ENCODE measurements at regions not wholly inside any gene's neighbourhood (a gene's known extent, or its start where the extent isn't known, plus 50 kb on each side); places are given as distances from the start of the nearest gene placed in this dataset.

DNA sequence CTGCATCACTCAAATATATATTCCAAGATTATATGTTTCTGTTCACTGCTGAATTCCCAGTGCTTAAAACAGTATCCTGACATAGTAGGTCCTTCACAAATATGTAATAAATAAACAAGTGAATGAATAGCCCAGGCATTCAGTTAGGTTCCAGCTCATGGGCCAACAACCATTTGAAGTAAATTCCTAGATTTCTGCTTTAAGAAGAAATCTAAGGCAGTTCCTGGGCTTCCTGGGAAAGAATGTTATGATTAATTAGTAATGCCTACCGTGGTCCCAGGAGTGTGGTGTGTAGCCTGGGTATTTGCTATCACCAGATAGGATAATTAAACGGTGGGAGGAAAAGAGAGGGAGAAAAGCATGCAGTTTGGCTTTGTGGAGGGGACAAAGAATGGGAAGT is 576.8 kb downstream of the SOX6 start:
- no peak for DNase-seq

- no peak for DNase-seq
Observed at GRCh38 chr11:15780382-15780781, 576.0 kb downstream of the SOX6 start.

DNA sequence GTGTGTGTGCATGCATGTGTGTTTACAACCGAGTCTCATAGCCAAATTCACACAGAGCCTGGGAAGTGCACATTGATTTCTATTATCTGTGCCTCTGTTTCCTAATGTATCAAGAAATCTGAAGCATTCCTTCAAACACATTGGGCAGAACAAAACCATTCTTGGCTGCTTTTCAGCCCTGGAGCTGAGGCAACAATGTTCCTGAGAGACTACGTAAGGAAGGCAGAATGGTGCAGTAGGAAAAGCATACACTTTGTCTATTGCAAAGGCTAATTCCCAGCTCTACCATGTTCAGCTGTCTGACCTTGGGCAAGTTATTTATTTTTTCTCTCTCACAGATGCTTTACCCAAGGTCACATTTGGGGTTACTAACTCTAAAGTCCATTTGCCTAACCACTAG is 575.5 kb downstream of the SOX6 start:
- no peak for DNase-seq

DNA sequence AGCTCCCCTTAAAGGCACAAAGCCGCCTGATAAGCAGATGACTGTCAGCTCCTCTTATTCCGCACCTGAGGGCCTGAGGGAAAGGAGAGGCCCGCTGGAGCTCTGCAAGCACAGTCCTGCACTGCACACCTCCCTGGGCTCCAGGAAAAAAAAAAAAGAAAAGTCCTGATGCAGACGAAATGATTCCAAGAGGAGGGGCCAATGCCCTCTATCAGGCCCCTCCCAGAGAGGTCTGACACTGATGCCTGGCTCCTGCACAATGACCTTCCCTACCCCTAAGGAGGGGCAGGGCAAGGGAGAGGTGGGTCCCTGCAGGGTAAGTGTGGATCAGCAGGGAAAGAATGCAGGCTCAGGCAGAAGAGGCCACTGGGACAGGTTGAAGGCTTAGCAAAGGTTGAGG is 572.7 kb downstream of the SOX6 start:
- no peak for DNase-seq

DNA sequence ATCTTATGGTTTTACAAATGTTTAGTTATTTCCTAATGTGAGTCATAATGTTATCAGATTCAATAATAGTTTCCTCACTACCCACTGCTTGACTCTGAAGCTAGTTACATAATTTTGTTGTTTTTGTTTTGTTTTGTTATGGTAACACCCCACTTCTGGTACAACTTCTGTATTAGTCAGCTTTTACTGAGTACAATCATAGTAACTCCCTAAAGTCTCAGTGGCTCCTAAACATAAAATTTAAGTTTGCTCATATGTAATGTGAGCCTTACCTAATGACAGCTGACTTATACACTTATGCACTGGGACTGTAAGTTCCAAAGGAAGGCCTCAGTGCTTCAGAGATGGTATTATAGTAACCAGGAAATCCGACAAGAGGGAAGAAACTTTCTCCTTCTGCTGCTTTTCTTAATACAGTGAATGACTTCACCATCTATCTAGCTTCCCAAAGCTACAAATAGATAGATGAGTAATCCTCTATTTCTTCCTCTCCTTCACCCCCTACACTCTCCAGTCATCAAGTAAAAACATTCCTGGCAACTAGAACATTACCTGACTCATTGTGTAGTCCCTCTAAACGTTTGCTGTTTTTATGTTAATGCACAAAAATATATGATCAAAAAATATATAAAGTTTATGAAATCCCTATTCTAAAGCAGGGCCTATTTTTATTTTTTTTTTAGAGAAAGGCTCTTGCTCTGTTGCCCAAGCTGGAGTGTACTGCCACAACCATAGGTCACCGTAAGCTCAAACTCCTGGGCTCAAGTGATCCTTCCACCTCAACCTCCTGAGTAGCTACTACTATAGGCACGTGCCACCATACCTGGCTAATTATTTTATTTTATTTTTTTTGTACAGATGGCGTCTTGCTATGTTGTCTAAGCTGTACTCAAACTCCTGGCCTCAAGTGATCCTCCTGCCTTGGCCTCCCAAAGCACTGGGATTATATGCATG is 563.0 kb downstream of the SOX6 start:
- DNase-seq, result no peak

- no peak for DNase-seq
Observed at GRCh38 chr11:15794361-15795150, 561.8 kb downstream of the SOX6 start.

DNA sequence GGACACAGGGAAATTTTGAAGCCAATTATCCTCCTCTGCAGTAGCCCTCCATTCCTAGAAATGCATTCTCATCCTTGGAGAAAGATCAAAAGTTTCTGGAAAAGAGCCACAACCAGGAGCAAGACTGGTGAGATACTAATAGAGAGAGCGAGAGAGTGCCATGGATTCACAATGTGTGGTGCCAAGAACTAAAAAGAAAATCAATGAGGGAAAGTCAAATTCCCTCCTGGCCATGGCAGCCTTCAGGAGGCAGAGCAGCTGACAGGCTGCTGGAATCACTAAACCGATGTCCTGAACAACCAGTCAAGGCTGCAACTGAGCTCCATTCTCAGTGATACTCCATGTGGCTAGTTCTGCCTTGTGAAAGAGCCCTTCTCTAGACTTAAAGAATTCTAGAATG is 561.0 kb downstream of the SOX6 start:
- DNase-seq, result no peak

DNA sequence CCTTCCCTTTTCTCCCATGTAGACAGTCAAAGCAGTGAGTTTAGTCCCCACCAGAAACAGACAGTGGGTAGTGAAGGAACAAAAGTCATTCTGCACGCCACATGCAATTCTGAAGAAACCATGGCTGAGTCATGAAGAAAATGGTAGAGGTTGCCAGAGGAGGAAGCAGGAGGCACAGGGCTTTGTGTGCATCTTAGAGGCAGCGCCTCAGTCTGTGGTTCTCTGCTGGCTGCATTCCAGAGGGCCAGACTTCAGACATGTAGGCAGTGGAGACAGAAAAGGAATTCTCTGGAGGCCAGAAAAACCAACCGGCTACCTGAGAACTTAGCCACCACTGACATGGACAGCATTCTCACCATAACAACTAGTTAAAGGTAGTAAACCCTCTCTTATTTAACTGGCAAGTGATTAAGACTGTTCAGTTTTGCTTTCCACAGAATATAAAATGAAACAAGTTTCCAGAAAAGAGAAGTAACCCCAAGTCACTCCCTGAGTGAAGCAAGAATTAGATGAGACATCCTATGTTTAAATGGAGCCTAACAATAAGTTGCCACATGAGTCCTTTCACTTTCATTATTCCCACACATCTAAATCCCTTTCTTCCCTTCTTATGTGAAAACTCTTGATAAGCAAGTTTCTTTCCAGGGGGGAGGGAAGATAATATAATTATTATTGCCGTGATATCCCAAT is 556.1 kb downstream of the SOX6 start:
- DNase-seq, result peak; percentile 59

GRCh38 chr11:15801126-15801525 is 555.2 kb downstream of the SOX6 start:
- no peak for DNase-seq

- DNase-seq, result no peak
Observed at GRCh38 chr11:15801616-15802015, 554.7 kb downstream of the SOX6 start.

GRCh38 chr11:15805726-15806125 is 550.6 kb downstream of the SOX6 start:
- DNase-seq, result no peak

DNA sequence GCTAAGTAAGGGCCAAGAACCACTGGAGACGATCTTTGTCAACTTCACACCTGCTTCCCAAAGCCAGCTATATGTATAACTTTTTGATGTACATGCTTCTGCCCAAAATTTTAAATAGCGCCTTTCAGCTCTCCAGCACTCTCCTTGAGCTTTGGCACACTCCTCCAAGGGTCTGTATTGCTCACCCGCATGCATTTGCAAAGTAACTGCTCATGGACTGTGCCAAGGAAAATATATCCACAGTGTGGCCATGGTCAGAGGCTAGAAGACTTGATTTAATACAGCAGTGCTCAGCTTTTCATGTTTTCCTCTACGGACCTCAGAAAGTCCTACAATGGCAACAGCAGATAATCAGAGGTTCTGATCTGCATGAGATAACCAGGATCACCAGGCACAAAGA is 550.1 kb downstream of the SOX6 start:
- no peak for DNase-seq

DNA sequence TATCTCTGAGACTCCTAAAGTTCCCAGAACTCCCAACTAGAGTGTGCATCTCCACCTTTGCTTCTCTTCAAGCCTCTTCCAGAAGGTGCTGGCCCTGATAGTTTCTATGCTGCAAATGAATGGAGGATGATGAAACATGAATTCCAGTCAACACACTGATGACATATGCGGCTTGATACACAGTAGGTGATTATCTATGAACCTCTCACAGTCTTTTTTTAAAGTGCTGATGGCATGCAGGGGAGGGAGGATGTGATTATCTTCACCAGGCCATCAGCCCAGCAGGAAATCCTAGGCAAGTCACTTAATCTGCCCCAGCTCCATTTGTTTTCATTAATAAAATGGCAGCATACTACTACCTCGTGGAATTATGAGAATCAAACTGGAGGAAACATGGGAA is 548.5 kb downstream of the SOX6 start:
- no peak for DNase-seq

DNA sequence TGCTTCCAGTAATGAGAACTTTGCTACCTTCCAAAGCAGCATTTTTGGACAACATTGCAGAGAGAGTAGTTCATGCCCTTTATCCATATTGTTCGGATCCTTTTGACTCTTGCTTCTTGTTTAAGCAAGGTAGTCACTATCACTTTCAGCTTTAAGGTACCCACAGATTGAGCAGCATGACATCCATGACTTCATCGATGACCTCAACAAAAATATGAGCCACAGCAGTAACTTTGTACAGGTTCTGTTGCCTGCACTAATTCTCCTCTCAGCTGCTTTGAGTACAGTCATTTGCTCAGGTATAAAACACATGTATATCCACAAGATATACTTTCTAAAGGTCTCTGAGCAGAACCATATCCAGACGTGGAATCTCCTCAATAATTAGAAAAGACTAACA is 546.3 kb downstream of the SOX6 start:
- no peak for DNase-seq

- no peak for DNase-seq
Observed at GRCh38 chr11:15810525-15810924, 545.8 kb downstream of the SOX6 start.

DNA sequence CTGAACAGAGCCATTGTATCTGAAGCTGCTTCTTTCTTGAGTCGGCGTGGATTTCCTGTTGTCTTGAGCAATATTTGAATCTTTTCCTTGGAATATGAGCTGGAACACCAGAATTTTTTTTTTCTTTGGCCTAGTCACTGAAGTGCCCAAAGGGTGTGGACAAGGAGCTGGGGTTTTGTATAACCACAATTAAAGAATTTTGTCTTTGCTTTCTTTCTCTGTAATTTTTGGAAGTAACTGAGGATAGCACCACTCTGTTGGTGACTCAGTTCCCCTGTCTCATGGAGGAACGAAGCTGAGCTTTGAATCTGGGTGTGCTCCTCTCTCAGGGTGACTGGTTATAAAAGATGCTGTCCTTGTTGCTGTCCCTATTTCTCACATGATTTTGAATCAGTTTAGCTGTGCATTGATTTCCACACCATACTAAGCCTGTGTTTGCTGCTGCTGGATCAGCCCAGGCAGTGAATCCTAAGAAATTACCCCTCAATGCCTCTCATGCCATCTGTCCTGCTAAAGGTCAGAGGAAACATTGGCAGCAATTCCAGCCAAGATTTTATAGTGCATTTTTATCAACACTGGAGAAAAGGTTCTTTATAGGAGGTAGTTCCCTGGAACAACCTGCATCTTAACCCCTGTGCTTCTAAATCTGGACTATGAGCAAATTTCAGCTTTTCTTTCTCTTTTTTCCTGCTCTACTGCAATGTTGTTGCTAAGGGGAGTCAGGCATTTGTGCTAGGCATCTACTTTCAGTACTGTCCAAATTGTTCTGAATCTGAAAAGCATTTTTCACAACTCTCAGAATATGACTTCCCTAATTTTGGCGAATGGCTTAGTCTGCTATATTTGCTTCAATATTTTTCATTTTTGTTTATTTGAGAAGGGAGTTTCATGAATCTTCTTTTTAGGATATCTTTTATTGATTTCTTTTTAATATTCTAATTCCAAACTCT is 540.8 kb downstream of the SOX6 start:
- no peak for DNase-seq

DNA sequence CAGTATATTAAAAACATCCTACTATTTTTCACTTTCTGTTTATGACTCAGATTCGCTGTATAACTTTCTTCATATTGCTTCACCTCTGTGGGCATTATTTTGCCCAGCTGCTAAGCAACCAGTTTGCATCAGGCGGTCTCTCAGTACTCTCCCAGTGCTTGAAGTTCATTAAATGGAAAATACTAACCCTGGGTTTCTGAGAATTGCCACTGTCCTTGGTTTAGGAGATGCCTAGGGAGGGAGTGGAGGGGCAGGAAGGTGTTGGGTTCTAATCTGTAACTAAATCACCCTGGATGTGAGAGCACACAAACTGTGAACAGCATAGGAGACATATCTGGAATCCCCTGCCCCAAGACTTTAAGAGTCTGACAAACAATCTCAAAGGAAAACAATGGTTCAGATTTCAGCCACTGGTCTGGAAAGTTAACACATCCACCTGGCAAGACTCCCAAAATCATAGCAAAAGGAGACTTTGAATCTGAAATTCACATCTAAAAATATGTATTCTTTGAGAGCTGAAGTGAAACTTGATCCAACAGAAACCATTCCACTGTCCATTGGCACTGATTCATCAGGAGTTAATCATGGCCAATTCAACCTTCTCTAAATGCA is 540.0 kb downstream of the SOX6 start:
- DNase-seq, result no peak

DNA sequence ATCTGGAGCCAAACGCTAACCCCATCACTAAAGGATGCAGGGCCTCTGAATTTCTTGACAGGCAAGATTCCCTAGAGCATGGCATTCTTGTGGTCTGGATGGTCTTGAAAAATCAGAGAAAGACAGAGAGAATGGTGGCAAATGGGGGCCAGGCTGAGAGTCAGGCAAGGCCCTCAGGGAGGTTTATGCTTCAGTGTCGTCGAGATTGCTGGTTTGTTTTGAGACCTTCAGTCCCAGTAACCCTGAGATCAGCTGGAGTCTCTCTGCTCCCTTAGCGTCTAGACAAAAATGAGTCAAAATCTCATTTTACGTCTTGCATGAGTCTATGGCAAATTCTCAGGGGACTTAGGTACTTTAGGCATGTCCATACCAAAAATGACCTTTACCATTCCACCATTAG is 539.3 kb downstream of the SOX6 start:
- DNase-seq, result no peak

DNA sequence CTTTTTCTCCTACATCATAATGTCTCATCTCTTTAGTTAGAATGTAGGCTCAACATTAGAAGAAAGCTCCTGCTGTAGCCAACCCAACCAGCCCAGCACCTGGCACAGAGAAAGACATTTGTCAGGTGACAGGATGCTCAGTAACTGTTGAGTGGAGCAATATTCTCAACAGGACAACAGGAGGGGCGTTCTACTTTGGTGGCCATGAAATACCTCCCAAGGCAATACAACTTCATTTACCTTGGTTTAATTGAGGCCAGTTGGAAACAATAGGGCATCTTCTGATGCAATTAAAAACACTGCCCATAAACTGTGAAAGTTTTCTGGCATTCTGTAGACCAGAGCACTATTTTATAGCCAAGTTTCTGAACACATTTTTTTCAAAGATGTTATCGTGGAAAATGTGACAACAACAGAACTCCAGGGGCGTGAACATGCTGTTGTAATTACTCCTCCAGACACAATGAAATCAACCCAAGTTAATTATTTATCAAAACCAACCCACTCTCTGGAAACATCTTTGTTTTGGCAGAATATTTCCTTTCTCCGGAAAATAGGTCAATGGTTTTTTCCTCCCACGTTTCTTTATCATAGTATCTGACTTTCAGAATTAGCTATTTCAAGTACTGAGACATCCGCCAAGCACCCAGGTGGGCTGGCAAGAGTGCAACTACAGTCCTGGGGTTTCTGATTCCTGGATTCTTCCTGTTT is 538.1 kb downstream of the SOX6 start:
- DNase-seq, result no peak

DNA sequence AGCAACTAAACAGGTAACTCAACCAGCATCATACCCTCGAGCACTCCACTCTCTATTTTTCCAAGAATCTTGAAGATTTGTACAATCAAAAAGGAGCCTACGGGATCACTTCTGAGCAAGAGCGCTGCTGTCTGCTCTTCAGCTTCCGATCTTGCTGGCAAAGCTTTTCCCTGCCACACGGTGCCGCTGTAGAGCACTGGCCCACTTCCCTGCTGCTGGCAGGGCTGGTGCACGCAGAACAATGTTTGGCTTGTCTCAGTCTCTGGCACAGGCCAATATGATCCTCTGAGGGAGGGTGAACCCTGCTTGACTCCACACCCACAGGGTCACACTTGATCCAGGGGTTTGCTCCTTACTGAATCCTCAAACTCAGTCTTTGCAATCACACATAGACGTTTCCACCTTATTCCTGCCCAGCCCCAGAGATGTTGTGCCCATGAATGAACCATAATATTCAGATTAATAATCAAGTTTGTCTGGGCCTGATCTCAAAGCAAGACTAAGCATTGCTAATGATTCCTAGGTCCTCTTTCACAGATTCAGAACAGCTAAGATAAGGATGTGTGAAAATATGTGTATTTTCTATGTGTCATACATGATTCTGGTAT is 536.6 kb downstream of the SOX6 start:
- DNase-seq, result no peak

GRCh38 chr11:15821451-15821850 is 534.9 kb downstream of the SOX6 start:
- DNase-seq, result no peak

Measured in SIG-M5 (cell line).